Neural cell (in vitro differentiated cells): ENCODE measurements at regions not wholly inside any gene's neighbourhood (a gene's known extent, or its start where the extent isn't known, plus 50 kb on each side); places are given as distances from the start of the nearest gene placed in this dataset.

Experiments used
- H2AFZ ChIP-seq: fragments of 200-600, 300-800 bp; sonication (generic), shearing (Covaris generic); 2 replicates; pipeline ENCODE4 v1.6.0; 2014; ENCODE audit warnings: low read depth, mild to moderate bottlenecking, antibody characterized with exemption, low read length, moderate library complexity
- H3F3A ChIP-seq: fragments of 200-600 bp; shearing (Covaris generic); 2 replicates; pipeline ENCODE4 v1.6.1; 2016; ENCODE audit warnings: mild to moderate bottlenecking, moderate library complexity, mixed read lengths, antibody characterized with exemption, low read length; ENCODE audit not compliant: insufficient read depth, poor library complexity, severe bottlenecking
- H3K27ac ChIP-seq: fragments of 200-600, 300-800 bp; sonication (generic), shearing (Covaris generic); 2 replicates; pipeline ENCODE4 v1.5.1; 2014; ENCODE audit warnings: mild to moderate bottlenecking, low read length, moderate library complexity
- H3K27me3 ChIP-seq: fragments of 300-800, 200-600 bp; sonication (generic), shearing (Covaris generic); 2 replicates; pipeline ENCODE4 v1.6.0; 2014; ENCODE audit warnings: mild to moderate bottlenecking, low read depth, low read length, moderate library complexity; ENCODE audit not compliant: insufficient read depth
- H3K36me3 ChIP-seq: fragments of 300-800, 200-600 bp; sonication (generic), shearing (Covaris generic); 2 replicates; pipeline ENCODE4 v1.5.1; 2014; ENCODE audit warnings: mild to moderate bottlenecking, antibody characterized with exemption, low read length, moderate library complexity; ENCODE audit not compliant: insufficient read depth
- H3K4me2 ChIP-seq: fragments of 300-800, 200-600 bp; sonication (generic), shearing (Covaris generic); 2 replicates; pipeline ENCODE4 v1.6.0; 2014; ENCODE audit warnings: mild to moderate bottlenecking, low read length
- H3K4me3 ChIP-seq: fragments of 300-800, 200-600 bp; sonication (generic), shearing (Covaris generic); 2 replicates; pipeline ENCODE4 v1.5.1; 2014; ENCODE audit warnings: mild to moderate bottlenecking, low read length, moderate library complexity
- H3K79me2 ChIP-seq: fragments of 200-600 bp; shearing (Covaris generic); replicated peaks from 2 replicates; pipeline ENCODE4 v1.6.0; 2014; ENCODE audit warnings: mild to moderate bottlenecking, low read length, moderate library complexity; ENCODE audit not compliant: insufficient read depth
- H3K9ac ChIP-seq: fragments of 300-800, 200-600 bp; sonication (generic), shearing (Covaris generic); 2 replicates; pipeline ENCODE4 v1.6.1; 2016; ENCODE audit warnings: mild to moderate bottlenecking, low read length, mixed read lengths
- H3K9me2 ChIP-seq: fragments of 200-600 bp; shearing (Covaris generic); 2 replicates; pipeline ENCODE4 v1.6.1; 2016; ENCODE audit warnings: mild to moderate bottlenecking, low read length, mixed read lengths; ENCODE audit not compliant: insufficient read depth
- H3K9me3 ChIP-seq: fragments of 200-600, 300-800 bp; sonication (generic), shearing (Covaris generic); 2 replicates; pipeline ENCODE4 v1.6.1; 2016; ENCODE audit warnings: mild to moderate bottlenecking, mixed run types, low read length, moderate library complexity, mixed read lengths
- H4K20me1 ChIP-seq: fragments of 200-600 bp; shearing (Covaris generic); 2 replicates; pipeline ENCODE4 v1.6.1; 2016; ENCODE audit warnings: mild to moderate bottlenecking, mixed run types; ENCODE audit not compliant: insufficient read depth
- CTCF ChIP-seq: fragments of 450-650 bp; IDR thresholded peaks from 2 replicates; pipeline ENCODE4 v1.5.1; 2014; ENCODE audit warnings: antibody characterized with exemption, mild to moderate bottlenecking, moderate library complexity; ENCODE audit not compliant: poor library complexity, severe bottlenecking
- EP300 ChIP-seq: fragments of 450-650 bp; conservative IDR thresholded peaks from 2 replicates; pipeline ENCODE4 v1.6.1; 2014; ENCODE audit warnings: antibody characterized with exemption, mild to moderate bottlenecking, moderate library complexity; ENCODE audit not compliant: poor library complexity, severe bottlenecking
- EZH2 ChIP-seq: fragments of 200-600, 300-800 bp; shearing (Covaris generic), sonication (generic); IDR thresholded peaks from 2 replicates; pipeline ENCODE4 v1.6.1; 2014; ENCODE audit warnings: antibody characterized with exemption, low read length, borderline replicate concordance, mild to moderate bottlenecking; ENCODE audit not compliant: insufficient read depth, poor library complexity, severe bottlenecking
- MXI1 ChIP-seq: fragments of 450-650 bp; conservative IDR thresholded peaks from 2 replicates; pipeline ENCODE4 v1.6.1; 2014; ENCODE audit warnings: antibody characterized with exemption, mild to moderate bottlenecking; ENCODE audit not compliant: poor library complexity, severe bottlenecking
- POLR2AphosphoS5 ChIP-seq: IDR thresholded peaks from 2 replicates; pipeline ENCODE4 v1.6.1; 2012
- RAD21 ChIP-seq: fragments of 450-650 bp; conservative IDR thresholded peaks from 2 replicates; pipeline ENCODE4 v1.6.1; 2014; ENCODE audit warnings: antibody characterized with exemption, mild to moderate bottlenecking, moderate library complexity
- SMC3 ChIP-seq: fragments of 450-650 bp; conservative IDR thresholded peaks from 2 replicates; pipeline ENCODE4 v1.6.1; 2014; ENCODE audit warnings: antibody characterized with exemption, mild to moderate bottlenecking, moderate library complexity; ENCODE audit not compliant: poor library complexity
- TAF1 ChIP-seq: IDR thresholded peaks from 2 replicates; pipeline ENCODE4 v1.6.1; 2012; ENCODE audit warnings: low read depth
- TF ChIP-seq, protein P1 (sequence below): IDR thresholded peaks from 2 replicates; pipeline ENCODE4 v1.6.1; 2012; ENCODE audit warnings: borderline replicate concordance

- TF ChIP-seq MXI1 (no peak), CTCF (no peak)
- TF ChIP-seq, protein P1, sequence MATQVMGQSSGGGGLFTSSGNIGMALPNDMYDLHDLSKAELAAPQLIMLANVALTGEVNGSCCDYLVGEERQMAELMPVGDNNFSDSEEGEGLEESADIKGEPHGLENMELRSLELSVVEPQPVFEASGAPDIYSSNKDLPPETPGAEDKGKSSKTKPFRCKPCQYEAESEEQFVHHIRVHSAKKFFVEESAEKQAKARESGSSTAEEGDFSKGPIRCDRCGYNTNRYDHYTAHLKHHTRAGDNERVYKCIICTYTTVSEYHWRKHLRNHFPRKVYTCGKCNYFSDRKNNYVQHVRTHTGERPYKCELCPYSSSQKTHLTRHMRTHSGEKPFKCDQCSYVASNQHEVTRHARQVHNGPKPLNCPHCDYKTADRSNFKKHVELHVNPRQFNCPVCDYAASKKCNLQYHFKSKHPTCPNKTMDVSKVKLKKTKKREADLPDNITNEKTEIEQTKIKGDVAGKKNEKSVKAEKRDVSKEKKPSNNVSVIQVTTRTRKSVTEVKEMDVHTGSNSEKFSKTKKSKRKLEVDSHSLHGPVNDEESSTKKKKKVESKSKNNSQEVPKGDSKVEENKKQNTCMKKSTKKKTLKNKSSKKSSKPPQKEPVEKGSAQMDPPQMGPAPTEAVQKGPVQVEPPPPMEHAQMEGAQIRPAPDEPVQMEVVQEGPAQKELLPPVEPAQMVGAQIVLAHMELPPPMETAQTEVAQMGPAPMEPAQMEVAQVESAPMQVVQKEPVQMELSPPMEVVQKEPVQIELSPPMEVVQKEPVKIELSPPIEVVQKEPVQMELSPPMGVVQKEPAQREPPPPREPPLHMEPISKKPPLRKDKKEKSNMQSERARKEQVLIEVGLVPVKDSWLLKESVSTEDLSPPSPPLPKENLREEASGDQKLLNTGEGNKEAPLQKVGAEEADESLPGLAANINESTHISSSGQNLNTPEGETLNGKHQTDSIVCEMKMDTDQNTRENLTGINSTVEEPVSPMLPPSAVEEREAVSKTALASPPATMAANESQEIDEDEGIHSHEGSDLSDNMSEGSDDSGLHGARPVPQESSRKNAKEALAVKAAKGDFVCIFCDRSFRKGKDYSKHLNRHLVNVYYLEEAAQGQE = no peak
- H3K27ac ChIP-seq = no peak overlapping the region
- H3K9me3 ChIP-seq = no peaks in the 10 kb centered on the region
- no peaks in the 10 kb centered on the region for H3K27me3 ChIP-seq
- H3K4me3 ChIP-seq = no peak overlapping the region
- no peaks in the 10 kb centered on the region for H3F3A ChIP-seq
- H3K9me2 ChIP-seq = no peaks in the 10 kb centered on the region
- H3K9ac ChIP-seq = no peak overlapping the region
- no peaks in the 10 kb centered on the region for H3K36me3 ChIP-seq
- H4K20me1 ChIP-seq = no peaks in the 10 kb centered on the region
- H3K79me2 ChIP-seq = no peaks in the 10 kb centered on the region
- H2AFZ ChIP-seq = no peak overlapping the region
- H3K4me2 ChIP-seq = no peak overlapping the region
Observed at GRCh38 chr3:127033171-127033570, 50.3 kb downstream of the PLXNA1 start.

- Histone ChIP-seq H4K20me1 (no peaks in the 10 kb centered on the region), H3K9ac (no peak overlapping the region), H3K79me2 (no peaks in the 10 kb centered on the region), H3K27ac (no peak overlapping the region), H3K4me3 (no peak overlapping the region), H3K9me3 (no peaks in the 10 kb centered on the region), H3K36me3 (no peaks in the 10 kb centered on the region), H2AFZ (no peak overlapping the region), H3K27me3 (no peaks in the 10 kb centered on the region), H3K4me2 (no peak overlapping the region), H3F3A (no peaks in the 10 kb centered on the region), H3K9me2 (no peaks in the 10 kb centered on the region)
- no peak for TF ChIP-seq SMC3
- TF ChIP-seq POLR2AphosphoS5 = no peak
- no peak for TF ChIP-seq EZH2
- TF ChIP-seq, protein P1 = no peak
- TF ChIP-seq TAF1 = no peak
- no peak for TF ChIP-seq CTCF
- no peak for TF ChIP-seq RAD21
- no peak for TF ChIP-seq MXI1
- TF ChIP-seq EP300 = no peak
Observed at GRCh38 chr3:127033786-127034185, 50.9 kb downstream of the PLXNA1 start.
